Bronchial epithelial cell (primary cell): ENCODE measurements at regions not wholly inside any gene's neighbourhood (a gene's known extent, or its start where the extent isn't known, plus 50 kb on each side); places are given as distances from the start of the nearest gene placed in this dataset.

Experiments used
- DNase-seq: peaks from one replicate; pipeline ENCODE4 v3.0.0-alpha.2; 2010; ENCODE audit warnings: low read depth
- FAIRE-seq: peaks from 2 replicates; lab custom pipeline; 2011; peaks lifted over from hg19 to GRCh38; lab: Jason Lieb, UNC
- H3K27me3 ChIP-seq: 2 replicates; pipeline ENCODE4 v1.5.1; 2011; ENCODE audit warnings: low read length; ENCODE audit not compliant: control insufficient read depth, insufficient read depth
- H3K36me3 ChIP-seq: 2 replicates; pipeline ENCODE4 v1.5.1; 2011; ENCODE audit warnings: low read length; ENCODE audit not compliant: control insufficient read depth, insufficient read depth
- H3K4me3 ChIP-seq: 2 replicates; pipeline ENCODE4 v1.5.1; 2011; ENCODE audit warnings: mild to moderate bottlenecking, low read depth, low read length, control low read depth
- TF ChIP-seq, protein P1 (sequence below): IDR thresholded peaks from 2 replicates; pipeline ENCODE4 v1.5.1; 2011; ENCODE audit warnings: mild to moderate bottlenecking, moderate library complexity, low read length, control low read depth, inconsistent platforms; ENCODE audit not compliant: insufficient read depth, severe bottlenecking

DNA sequence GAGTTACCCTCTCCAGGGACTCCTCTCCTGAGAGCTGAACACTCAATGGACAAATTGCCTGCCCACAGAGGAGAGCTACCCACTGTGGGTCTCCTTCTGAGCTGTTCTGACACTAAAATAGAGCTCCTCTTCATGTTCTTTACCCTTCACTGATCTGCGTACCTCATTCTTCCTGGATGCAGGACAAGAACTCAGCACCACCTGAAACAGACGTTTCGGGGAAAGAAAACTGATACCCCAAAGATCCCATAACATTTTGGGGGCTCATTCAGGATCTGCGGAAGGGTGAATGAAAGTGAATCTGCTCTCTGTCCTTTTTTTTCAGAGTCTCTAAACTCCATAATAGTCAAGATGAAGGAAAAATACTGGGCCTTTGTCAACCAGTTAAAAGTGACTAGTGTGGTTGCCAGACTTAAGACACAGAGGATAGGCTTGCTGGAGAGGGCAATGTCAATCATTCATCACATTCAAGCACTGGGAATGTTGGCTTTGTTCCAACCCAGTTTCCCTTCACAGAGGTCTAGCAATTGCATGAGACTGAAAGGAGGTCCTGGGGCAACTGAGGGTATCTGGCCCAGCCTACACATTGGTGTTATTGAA is 136.7 kb upstream of the SLITRK6 start:
- no peak for DNase-seq
- Histone ChIP-seq H3K4me3 (no peak overlapping the region), H3K36me3 (no peaks in the 10 kb centered on the region), H3K27me3 (no peaks in the 10 kb centered on the region)
- TF ChIP-seq, protein P1, sequence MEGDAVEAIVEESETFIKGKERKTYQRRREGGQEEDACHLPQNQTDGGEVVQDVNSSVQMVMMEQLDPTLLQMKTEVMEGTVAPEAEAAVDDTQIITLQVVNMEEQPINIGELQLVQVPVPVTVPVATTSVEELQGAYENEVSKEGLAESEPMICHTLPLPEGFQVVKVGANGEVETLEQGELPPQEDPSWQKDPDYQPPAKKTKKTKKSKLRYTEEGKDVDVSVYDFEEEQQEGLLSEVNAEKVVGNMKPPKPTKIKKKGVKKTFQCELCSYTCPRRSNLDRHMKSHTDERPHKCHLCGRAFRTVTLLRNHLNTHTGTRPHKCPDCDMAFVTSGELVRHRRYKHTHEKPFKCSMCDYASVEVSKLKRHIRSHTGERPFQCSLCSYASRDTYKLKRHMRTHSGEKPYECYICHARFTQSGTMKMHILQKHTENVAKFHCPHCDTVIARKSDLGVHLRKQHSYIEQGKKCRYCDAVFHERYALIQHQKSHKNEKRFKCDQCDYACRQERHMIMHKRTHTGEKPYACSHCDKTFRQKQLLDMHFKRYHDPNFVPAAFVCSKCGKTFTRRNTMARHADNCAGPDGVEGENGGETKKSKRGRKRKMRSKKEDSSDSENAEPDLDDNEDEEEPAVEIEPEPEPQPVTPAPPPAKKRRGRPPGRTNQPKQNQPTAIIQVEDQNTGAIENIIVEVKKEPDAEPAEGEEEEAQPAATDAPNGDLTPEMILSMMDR = no peak
- no peak for FAIRE-seq

DNA sequence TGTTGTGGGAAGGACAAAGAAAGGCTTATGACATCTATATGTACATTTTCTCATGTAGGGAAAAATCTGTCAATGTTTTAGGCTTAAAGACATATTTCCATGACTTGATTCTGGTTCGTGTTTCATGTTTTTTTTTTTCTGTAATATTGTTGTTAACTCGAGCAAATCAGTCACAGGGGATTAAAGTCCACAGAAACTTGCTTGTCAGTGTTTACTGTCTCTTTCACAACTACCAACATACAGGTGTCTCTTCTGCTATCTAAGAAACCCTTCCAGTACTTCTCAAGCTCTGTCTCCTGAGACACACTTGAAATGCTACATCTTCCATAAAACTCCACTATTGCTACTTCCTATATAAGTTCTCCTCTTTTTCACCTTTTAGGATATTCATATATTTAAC is 130.9 kb upstream of the SLITRK6 start:
- H3K27me3 ChIP-seq = no peaks in the 10 kb centered on the region
- TF ChIP-seq, protein P1 = no peak
- DNase-seq (no peak), FAIRE-seq (no peak)
- no peaks in the 10 kb centered on the region for H3K36me3 ChIP-seq
- H3K4me3 ChIP-seq = no peak overlapping the region

DNA sequence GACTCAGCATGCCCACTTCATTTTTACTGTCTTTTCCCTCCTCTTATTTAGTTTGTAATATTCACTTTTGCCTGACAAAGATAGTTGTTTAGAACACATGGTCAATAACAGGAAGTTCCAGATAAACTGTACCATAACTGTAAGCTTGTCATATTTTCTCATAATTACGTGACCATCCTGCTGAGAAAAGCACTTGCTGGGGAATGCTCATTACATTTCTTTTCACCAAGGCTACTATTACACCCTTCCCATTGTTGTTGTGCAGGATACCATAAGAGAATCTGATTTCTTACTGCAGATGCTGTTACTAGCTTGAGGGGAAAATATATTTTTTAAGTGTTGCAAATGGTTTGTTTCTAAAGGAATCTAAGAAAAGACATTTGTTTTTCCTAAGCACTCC is 111.7 kb upstream of the SLITRK6 start:
- TF ChIP-seq, protein P1 = no peak
- no peak for FAIRE-seq
- no peaks in the 10 kb centered on the region for H3K36me3 ChIP-seq

DNA sequence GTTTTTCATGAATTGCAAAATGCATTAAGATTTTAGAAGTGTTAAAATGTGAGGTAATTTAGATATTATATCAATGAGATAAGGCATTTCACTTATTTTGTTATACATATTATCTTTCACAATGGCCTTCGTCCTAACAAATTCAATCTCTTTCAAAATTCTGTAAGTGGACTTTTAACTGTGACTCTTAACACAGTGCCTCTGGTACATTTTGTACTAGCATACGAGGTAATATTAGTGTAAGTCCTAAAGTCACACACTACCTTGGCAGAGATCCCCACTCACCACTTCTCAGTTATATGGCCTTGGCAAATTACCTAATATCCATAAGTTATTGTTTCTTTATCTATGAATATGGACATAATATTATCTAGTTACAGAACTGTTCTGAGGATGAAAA is 101.3 kb upstream of the SLITRK6 start:
- DNase-seq (no peak), FAIRE-seq (no peak)
- no peaks in the 10 kb centered on the region for H3K36me3 ChIP-seq
- no peak overlapping the region for H3K4me3 ChIP-seq
- TF ChIP-seq, protein P1 = no peak
- no peaks in the 10 kb centered on the region for H3K27me3 ChIP-seq

More for the DNA sequence above, 111.7 kb upstream of the SLITRK6 start:
- no peak overlapping the region for H3K4me3 ChIP-seq
- no peaks in the 10 kb centered on the region for H3K27me3 ChIP-seq
- DNase-seq = no peak

DNA sequence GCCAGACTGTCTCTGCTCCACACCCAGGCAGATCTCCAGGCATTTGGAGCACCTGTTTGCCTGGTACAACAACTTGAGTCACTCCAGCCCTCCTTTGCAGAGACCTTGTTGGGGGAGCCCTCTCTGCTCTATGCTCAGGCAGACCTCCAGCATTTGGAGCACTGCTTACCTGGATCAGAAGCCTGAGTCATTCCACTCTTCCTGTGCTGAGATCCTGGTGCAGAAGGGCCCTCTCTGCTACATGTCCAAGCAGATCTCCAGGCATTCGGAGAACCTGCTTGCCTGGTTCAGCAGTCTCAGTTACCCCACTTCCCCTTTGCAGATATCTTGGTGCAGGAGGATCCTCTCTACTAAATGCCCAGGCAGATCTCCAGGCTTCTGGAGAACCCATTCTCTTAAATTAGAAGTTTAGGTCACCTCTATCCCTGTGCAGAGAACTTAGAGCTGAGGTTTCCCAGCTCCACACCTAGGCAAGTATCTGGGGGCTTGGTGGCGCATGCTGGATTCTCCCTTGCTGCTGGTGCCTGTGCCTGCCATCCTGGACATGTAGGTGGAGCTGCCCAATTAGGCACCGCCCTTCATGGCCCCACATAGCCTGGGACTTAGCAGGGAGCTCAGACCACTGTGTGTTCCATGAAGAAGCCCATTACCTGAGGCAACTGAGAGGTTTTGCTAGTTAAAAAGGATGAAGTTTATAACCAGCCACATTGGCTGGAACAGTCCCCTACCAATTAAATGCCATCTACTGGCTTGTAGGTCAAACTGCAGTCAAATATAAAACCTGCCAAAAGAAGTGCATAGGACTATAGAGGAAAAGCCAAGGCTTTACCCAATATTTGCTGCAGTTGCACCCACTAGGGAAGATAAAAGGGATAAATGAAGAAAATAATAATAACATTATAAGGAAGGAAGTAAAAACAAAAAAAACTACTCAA is 97.6 kb upstream of the SLITRK6 start:
- H3K27me3 ChIP-seq = no peaks in the 10 kb centered on the region
- H3K36me3 ChIP-seq = no peaks in the 10 kb centered on the region
- TF ChIP-seq, protein P1 = peak; percentile 50
- DNase-seq = peak; percentile 97
- no peak for FAIRE-seq
- no peak overlapping the region for H3K4me3 ChIP-seq
